ENCODE measurements at regions not wholly inside any gene's neighbourhood (a gene's known extent, or its start where the extent isn't known, plus 50 kb on each side); places are given as distances from the start of the nearest gene placed in this dataset.
"Not testable (repeated sequence)": the region's sequence is repeated elsewhere in the genome, so short reads cannot be mapped to it uniquely, and the experiment has no call there.

DNA sequence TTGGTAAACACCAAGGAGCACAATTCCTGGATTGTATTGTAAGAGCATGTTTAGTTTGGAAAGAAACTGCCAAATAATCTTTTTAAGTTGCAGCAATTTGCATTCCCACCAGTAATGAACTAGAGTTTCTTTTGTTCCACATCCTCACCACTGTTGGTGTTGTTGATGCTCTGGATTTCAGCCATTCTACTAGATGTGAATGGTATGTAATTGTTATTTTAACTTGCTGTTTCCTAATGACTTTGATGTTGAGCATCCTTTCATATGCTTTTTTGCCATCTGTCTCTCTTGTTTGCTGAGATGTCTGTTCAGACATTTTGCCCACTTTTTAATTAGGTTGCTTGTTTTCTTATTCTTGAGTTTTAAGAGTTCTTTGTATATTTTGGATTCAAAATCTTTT, 1654.1 kb downstream of the GRIK2 start:
- no peak for DNase-seq (ENCODE audit: low read depth)

DNA sequence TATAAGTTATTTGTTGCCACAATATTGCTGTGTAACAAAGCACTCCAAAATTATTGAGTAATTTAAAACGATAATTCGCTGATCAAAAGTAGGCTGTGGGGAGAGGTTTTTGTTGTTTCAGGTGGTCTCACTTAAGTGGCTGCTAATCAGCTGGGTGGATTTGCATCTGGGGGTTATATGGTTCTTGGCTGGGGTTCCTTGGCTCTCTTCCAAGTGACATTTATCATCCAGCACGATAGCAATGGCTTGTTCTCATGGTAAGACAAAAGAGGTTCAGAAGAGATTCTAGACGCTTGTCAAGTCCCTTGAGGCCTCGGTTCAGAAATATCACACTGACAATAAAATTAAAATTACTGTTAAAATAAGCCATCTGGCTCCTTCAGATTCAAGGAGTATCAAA, 1648.8 kb downstream of the GRIK2 start:
- no peak for DNase-seq (ENCODE audit: low read depth)

DNA sequence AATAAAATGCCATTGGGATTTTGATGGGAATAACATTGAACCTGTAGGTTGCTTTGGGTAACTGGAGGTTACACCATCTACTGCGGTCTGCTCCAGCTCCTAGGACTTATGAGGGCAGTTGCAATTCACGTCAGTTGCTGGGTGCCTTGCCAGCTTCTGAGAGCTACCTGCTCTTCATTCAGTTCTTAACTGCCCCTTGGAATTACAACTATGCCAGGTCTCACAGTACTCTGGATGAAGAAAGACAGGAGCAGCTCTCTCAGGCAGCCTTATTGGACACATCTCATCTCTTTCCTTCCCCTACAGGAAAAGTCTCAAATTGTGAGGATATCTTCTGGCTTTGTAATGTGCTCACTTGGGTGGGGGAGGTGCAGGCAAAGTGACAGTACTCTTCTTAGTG, 1643.3 kb downstream of the GRIK2 start:
- no peak for DNase-seq (ENCODE audit: low read depth)

DNA sequence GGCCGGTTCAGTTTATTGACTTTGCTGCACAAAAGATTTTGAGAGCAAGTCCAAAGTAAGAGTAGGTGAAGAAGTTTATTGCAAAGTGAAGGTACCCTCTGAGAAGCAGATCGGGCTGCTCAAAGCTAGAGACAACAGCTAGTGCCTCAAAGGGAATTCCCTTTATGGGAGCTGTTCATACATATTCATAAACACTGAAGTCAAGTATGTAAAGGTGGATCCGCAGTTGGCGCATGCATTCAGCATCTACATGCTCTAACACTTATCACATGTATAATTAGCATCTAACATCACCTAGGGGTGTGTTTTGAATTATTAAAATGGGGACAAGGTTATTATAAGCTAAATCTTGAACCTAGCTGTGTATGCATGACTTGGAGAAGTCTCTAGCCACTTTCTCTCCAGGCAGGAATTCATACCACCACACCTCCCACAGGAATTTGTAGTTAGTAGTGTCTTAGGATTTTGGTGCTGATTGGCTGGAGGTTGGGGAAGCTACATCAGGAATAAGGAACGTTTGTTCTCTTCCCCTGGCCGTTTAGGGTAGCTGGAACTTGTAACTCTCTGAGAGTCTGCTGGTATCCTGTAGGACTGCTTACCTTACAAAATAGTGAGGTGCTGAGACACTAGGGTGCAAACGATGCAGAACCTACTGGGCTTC, 1633.9 kb downstream of the GRIK2 start:
- no peak for DNase-seq (ENCODE audit: low read depth)

DNA sequence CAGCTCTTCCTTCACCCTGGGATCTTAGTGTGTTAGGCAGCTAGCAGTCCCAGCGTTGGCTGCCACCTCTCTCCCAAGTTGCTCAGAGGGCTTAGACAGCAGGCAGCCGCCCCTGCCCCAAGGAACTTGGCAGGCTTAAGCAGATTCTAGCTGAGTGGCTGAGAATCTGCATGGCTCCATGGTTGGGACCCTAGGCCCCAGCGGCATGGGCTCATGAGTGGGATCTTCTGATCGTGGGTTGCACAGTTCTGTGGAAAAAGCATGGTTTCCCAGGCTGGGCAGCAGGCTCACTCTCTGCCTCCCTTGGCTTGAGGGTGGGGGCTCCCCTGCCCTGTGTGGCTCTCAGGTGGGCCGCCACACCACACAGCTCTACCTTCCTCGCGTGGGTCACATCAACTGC, 1624.9 kb downstream of the GRIK2 start:
- DNase-seq (ENCODE audit: low read depth) = no peak

DNA sequence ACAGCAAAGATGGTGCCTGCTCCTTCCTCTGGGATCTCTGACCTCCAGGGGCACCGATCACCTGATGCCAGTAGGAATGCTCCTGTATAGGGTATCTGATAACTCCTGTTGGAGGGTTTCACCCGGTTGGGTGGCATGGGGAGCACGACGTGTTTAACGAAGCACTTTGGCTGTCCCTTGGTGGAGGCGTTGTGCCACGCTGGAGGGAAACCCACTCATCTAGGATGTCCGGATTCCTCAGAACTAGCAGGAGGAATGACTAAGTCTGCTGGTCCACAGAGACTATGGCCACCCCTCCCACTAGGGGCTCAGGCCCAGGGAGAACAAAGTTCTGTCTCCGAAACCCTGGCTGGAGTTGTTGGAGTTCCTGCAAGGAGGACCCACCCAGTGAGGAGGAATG, 1624.4 kb downstream of the GRIK2 start:
- DNase-seq (ENCODE audit: low read depth) = no peak

DNA sequence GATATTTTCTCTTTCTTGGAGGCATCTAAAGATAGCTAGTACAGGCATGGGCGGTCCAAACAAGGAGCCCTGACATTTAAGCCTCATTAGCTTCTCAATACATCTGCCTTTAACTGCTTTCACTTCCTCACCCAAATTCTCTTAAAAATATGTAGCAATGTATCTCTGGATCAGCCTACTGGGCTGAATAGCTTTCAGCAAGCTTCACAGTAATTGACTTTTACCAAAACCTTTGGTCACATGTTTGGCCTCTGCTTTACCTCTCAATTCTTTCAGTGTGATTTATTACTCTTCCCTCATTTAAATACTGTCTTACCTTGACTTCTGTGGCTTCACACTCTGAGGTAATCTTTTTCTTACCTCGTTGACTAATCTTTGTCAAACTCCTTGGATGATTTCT, 1618.1 kb downstream of the GRIK2 start:
- no peak for DNase-seq (ENCODE audit: low read depth)

DNA sequence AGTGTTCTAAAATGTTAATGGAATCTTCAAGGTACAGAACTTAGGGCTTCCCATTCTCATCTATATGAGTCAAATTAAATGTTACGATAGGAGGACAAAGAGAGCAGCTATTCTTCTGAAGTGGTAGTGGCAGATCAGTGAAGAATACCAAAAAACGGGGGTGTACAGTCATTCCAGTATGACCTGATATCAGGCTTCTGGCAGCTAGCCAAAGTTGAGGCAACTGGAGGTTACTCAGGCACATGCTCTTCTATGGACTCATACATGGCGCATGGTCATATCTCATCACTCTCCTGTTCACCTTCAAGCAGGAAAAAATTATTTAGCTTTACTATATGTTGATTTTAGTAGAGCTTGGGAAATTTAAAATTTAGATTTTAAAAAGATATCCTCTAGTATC, 1608.8 kb downstream of the GRIK2 start:
- no peak for DNase-seq (ENCODE audit: low read depth)

DNA sequence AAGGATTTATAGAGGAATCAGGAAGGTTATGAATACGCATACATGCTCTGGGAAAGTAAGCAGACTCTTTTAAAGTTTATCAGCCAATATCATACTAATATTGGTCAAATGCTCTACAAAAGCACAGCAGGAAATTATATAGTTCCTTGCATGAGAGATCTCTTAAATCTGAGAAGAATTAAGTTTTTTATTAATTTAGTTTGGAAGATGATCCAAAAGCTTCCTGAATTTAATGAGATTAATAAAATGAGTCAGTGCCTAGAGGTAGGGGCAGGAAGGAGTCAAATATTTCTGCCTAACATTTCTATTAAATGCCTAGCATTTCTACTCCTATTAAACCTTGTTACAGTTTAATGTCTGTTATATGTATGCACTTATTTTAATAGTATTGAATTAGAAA, 1608.2 kb downstream of the GRIK2 start:
- DNase-seq (ENCODE audit: low read depth) = no peak

DNA sequence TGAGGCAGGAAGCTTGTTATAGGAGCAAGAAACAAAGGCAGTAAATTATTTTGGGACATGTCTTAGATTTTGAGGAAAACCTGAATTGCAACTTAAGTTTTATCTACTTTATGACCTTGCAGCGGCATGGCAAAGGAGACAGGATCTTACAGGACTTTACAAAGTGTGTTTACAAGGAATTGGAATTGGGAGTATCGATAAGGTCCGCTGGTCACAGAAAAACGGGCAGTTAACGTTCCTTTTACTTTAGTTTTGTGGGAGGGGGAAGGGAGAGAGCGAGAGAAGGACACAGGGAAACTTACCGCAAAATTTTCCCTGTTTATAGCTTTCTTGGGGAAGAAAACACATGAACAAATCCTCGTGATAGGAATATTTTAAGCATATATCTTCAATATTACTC, 1607.2 kb downstream of the GRIK2 start:
- DNase-seq (ENCODE audit: low read depth) = no peak

DNA sequence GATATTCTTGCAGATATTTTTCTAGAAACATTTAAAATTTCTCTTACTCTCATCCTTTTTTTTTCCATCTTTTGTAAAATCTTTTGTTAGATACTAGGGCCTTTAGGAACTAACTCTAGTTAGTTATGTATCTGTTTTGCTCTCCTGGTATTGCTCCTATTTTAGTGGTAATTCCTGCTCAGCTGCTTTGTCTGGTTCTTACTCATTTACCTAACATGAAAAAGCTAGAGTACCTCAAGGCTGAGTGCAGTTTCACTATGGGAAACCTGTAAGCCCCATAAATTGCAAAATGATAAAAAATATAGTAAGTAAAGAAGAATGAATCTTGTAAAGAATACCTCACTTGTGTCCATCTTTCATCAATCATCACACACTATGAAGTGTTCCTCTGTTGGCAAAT, 1602.0 kb downstream of the GRIK2 start:
- no peak for DNase-seq (ENCODE audit: low read depth)

DNA sequence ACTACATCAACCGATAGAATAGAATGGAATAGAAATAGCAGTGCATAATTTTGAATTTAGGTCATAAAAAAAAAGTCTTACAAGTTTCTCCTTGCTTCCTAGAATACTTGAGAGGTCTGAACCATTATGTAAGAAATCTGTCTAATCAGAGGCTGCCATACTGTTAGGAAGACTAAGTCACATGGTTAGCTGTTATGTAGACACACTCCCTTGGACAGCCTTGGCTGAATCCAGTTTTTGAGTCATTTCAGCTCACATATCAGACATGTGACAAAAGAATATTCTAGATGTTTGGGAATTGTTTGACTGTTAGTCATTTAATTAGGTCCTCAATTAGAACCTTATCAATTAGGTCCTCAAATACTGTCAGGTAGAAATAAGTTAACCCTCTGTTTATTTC, 1601.4 kb downstream of the GRIK2 start:
- DNase-seq (ENCODE audit: low read depth) = no peak

DNA sequence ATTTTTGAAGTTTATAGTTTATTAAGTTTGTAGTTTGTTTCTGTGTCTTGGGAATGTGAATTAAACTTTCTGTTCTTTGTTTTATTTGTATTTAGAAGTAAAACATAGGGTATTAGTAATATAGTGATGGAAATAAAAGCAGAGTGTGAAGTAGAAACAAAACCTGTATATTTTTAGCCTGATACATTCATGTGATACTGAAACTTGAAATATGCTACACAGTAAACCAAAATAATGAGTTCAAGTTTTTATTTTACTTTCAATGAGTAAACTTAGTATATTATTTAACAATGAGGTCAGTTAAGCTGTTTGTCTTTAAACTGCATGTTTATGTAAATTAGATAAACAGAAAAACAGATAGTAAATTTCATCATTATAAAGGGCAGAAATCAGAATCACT, 1592.6 kb downstream of the GRIK2 start:
- no peak for DNase-seq (ENCODE audit: low read depth)

DNA sequence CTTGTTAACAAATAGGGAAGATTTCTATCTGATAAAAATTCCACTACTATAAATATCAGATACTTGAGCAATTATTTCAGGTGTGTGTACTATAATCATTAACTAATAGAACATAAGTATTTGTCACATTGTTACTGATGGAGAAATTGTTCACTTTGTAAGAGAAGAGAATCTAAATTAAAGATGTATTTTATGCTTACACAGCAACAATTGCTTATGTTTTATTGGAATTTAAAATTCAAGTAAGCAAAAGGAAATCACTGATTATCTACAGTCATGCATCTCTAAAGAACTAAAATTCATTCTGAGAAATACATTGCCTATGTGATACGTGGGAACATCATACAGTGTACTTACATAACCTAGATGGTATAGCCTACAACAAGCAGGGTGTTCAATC, 1590.8 kb downstream of the GRIK2 start:
- DNase-seq (ENCODE audit: low read depth) = no peak

DNA sequence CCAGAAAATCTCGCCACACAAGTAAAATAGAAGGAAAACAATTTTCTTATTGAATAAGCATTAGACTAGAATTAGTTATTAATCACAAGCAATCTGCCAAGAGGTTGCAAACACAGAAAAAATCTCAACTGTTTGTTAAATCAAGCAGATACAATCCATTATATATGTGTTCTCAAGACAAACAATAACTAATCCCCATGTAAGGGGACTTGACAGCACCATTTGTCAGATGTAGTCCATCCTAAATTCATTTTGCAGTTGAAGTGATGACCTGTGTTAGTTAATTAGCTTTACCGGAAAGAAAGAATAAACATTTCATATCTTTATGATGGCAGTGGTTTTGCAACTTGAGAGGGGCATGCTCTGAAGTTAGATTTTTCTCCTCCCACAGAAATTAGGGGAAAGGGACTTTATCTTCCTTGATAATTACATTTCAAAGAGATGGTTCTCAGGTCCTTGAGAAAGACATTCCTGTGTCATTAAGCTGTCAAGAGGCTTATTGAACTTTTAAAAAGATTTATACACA, 1588.0 kb downstream of the GRIK2 start:
- no peak for DNase-seq (ENCODE audit: low read depth)

DNA sequence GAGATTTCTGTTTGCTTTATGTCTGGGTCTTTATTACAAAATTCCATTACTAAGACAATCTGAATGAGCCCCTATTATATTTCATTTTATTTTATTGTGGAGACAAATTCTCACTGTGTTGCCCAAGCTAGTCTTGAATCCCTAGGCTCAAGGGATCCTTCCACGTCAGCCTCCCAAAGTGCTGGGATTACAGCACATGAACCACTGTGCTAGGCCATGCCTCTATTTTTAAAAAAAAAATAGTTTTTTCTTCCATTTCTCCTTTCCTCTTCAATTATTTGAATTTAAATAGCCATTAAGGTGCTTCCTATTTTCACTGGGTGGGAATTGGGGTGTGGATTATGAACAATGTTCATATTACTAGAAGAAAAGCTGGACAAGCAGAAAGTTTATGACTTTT, 1587.4 kb downstream of the GRIK2 start:
- no peak for DNase-seq (ENCODE audit: low read depth)

DNA sequence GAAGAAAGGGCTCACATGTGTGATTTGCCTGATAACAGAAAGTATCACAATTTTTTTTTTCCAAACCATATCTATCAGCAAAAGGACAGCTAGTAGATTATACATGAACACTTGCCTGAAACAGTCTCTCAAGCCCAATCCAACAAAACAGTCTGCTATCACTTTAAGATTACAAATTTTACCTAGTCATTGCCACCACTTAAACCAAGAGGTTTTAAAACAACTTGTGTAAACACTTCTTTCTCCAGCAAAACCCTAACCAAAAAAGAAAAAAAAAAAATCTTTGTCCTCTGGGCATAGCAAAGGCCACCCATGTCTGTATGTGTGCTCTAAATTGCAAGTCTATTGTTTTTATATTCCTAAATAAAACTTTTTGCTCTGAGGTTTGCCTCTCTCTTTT, 1568.4 kb downstream of the GRIK2 start:
- DNase-seq (ENCODE audit: low read depth) = no peak

DNA sequence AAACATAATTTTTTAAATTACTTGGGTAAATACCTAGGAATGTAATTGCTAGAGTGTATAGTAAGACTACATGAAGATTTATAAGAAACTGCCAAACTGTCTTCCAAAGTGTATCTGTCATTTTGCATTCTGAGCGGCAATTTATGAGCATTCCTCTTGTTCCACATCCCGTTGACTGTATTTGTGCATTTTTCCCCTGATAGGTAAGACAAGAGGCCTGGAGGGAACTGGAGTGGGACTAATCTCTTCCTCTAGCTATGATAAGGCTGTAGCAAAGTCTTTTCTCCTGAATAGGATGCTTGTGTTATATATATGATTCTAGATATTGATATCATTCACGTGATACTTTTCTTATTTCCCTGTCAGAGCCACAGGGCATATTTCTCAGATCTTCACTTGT, 1557.5 kb downstream of the GRIK2 start:
- DNase-seq (ENCODE audit: low read depth) = no peak

DNA sequence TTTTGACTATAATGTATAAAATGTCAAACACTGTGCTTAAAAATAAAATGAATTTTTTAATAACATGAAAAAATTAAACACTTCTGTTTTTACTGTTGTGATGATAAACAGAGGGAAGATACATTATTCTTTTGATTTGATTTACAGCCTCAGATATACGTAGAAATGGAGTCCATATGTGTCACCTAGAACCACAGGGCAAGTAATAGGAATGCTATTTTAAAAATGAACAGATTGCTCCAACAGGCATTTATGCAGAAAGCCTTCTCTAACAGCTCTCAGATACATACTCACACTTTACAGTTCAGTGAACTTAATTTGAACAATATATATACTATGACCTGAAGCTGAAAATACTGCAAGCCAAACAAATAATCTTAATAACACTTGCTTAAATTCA, 1551.0 kb downstream of the GRIK2 start:
- DNase-seq (ENCODE audit: low read depth) = no peak

DNA sequence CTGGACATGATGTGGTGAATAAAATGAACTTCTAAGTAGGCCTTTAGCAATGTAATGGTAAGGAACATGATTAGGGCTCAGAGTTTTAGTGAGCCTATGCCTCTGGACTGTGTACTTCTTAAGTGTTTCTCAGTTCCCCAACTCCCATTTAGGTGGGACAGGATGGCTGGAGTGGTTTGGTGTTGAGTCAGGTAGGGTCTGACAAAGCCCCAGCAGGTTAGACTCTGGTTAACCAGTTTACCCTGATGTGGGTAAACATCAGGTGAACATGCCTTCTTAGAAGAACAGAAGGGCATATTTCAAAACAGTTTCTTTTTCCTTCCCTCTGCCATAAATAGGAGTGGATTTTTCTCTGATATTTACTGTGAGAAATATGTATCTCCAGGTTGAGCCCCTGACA, 1548.7 kb downstream of the GRIK2 start:
- DNase-seq (ENCODE audit: low read depth) = no peak

DNA sequence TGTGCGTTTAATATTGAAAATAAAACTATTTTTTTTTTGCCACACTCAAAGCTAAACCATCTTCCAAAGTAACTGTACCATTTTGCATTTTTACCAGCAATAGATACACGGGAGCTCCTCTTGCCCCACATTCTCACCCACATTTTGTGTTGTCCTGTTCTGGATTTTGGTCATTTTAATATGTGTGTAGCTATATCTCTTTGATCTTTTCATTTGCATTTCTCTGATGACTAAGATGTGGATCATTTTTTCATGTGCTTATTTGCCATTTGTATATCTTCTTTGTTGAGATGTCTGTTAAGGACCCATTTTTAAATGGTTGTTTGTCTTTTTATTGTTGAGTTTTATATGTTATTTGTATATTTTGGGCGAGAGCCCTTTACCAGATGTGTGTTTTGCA, 1543.5 kb downstream of the GRIK2 start:
- no peak for DNase-seq (ENCODE audit: low read depth)

DNA sequence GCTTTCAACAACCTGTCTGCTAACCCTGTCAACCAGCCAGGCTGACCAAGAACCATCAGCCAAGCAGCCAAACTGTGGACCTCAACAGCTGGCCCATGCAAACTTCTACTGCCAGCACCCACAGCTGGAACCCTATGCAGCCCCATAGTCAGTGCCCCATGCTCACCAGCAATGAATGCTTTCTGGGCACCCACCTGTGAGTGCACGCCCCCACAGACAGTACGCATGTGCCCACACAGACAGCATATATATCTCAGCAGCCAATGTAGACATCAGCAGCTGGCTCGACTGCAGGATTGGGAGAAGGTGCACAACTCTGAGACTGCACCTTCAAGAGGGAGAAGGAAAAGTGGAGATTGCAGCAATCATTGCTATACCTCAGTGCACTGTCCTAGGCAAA, 1534.6 kb downstream of the GRIK2 start:
- DNase-seq (ENCODE audit: low read depth) = no peak

DNA sequence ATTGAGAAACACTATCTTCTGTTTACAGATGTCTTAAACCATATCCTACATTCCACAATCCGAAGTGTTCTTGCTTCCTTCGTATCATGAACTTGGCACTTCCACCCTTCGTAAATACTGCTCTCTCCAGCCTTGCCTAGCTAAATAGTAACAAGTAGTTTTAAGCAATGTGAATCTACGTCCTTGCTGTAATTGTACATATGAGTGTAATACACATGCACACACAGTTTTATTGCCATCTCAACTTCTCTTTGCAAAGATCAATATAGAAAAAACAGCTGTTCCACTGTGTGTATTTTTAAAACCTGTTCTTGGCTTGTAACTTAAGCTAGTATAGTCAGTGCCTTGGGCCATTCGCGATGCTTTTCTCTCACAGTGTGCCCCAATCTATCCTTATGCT, 1524.7 kb downstream of the GRIK2 start:
- no peak for DNase-seq (ENCODE audit: low read depth)

DNA sequence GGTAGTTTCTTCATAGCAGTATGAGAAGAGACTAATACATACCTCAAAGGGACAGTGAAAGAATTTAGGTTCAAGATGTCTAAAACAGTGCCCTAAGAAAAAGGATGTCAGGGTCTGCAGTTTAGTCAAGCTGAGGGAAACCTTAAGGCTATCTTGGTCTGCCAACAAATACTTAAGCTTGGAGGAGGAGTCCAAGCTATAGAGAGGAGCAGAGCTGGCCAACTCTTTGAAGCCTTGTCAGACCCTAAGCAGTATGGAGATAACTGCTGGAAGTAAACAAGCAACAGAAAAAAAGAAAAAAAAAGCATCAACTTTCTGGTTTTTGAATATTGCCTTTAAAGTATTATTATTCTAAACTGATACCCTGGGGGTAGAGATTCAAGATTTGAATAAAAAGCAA, 1518.1 kb downstream of the GRIK2 start:
- no peak for DNase-seq (ENCODE audit: low read depth)

DNA sequence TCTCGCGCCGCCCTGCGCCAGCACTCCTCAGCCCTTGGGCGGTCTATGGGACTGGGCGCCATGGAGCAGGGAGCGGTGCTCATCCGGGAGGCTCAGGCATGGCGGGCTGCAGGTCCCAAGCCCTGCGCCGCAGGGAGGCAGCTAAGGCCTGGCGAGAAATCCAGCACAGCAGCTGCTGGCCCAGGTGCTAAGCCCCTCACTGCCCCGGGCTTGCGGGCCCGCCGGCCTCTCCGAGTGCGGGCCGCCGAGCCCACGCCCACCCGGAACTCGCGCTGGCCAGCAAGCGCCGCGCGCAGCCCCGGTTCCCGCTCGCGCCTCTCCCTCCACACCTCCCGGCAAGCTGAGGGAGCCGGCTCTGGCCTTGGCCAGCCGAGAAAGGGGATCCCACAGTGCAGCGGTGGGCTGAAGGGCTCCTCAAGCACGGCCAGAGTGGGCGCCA, 1517.2 kb downstream of the GRIK2 start:
- not testable (repeated sequence) for DNase-seq (ENCODE audit: low read depth)

All from HS-27A (cell line).